HG03139 (cell line): ENCODE measurements at regions not wholly inside any gene's neighbourhood (a gene's known extent, or its start where the extent isn't known, plus 50 kb on each side); places are given as distances from the start of the nearest gene placed in this dataset.
"Not testable (repeated sequence)": the region's sequence is repeated elsewhere in the genome, so short reads cannot be mapped to it uniquely, and the experiment has no call there.

Source experiments
- ATAC-seq: cut with Tn5 transposase; IDR thresholded peaks from one replicate; pipeline ENCODE4 v1.9.1; 2021; ENCODE audit not compliant: unreplicated experiment

DNA sequence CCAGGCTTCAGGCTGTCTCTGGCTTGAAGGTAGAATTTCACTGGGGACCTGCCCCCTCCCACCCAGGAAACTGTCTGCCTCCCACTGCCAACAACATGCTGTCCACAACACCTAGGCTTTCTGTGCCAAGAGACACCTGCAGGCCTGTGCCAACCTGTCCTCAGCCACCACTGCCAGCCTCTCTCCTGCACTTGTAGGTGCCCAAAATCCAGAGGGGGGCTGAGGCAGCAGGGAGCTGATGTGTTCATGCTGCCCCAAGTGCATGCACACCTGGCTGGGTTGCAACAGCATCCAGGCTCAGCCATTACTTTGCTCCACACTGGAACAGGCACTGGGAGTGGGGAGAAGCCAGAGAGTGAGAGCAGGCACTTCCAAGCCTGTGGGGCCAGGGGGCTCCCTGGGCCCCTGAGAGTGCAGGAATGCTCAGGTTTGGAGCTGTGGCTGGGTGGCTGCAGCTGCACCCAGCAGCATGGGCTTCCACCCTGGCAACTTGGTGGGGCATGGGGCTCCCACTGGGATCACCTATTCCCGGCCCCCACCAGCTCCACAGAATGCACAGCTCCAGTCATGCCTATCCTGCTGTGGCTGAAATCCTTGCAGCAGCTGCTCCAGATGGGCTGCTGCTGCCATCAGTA, 218.1 kb upstream of the OBI1 start:
- ATAC-seq = no peak

DNA sequence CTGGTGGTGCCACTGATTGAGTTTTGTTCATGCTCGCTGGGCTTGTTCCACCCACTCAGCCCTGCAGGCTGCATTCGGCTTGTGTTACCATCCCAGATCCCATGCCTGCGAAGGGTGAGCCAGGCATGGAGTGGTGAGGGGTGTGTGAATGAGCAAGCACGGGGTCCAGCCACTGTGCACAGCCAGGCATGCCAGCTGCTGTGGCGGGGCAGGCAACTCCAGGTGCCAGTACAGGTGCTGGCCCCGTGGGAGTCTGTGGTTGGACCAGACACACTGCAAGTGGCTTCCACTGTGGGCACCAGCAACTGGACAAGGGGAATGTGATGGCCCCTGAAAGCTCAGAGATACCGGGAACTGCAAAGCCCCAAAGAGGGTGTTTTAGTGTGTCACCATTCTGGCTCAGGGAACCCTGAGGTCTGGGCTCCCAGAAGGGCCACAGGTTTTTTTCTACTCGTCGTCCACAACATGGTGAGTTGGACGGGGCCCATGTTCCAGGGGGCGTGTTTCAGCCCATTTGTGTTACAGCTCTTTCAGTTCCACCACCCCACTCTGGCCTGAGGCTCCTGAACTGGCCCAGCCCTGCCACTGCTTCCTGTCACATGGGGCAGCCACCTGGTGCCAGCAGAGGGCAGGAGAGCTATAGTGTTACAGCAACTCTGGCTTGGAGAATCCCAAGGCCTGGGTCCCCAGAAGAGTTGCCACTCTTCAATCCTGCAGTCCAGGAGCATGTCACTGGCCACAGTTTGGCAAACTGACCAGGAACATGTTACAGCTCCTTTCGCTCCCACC, 217.0 kb upstream of the OBI1 start:
- ATAC-seq = peak; percentile 70

DNA sequence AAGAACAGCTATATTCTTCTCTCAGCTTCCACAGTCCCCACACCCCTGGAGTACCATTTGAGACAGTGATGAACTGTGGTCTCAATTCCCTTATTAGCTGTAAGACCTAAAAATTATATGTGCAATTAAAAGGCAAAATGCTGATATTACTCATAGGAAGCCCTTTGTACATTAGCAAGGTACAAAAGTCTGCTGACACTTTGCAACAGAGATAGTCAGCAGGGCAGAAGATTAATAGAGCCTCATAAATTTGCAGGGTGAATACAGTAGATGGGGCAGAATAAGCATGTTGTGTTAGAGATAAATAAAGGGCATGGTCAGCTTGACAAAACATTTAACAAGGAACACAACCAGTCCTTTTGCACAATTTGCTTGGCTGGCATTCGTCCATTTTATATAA, 210.0 kb upstream of the OBI1 start:
- no peak for ATAC-seq

DNA sequence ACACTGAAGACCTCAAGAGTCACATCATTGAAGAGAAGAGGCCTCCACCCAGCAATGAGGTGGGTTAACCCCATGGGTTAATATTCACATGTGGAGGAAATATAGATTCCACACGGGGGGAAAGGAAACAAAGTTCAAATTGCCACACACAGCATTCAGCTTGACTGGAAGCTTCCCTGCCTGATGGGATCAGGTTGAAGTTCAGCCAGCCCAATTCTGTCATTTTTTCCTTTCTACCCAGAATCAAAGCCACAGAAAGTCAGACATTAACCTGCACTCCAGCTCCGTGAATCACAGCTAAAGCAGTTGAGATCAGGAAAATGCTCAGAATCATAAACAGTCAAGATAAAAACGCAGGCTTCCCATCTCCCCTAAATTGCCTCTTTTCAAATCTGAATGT, 208.7 kb upstream of the OBI1 start:
- ATAC-seq = no peak

DNA sequence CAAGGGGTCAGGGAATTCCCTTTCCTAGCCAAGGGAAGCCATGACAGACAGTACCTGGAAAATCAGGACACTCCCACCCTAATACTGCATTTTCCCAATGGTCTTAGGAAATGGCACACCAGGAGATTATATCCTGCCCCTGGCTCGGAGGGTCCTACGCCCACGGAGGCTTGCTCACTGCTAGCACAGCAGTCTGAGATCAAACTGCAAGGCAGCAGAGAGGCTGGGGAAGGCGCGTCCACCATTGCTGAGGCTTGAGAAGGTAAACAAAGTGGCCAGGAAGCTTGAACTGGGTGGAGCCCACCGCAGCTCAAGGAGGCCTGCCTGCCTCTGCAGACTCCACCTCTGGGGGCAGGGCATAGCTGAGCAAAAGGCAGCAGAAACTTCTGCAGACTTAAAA, 207.1 kb upstream of the OBI1 start:
- ATAC-seq = not testable (repeated sequence)

DNA sequence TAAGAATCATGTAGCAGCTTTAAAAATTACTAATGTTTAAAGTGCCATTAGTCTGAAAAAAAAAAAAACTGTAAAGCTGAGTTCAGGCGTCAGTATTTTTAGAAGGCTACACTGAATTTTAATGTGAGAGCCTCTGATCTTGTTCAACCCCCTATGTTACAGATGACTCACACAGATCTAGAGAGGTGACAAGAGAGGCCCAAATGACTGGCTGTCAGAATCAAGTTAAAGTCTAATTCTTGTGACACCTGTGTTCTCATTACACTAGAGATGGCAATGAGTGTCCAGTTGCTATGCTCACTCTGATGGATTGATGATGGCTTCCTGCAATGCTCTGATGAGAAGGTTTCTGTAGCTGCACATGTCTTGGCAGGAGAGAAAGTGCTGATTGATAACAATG, 203.5 kb upstream of the OBI1 start:
- no peak for ATAC-seq

GRCh38 chr13:78852709-78853108, 193.8 kb upstream of the OBI1 start:
- ATAC-seq = no peak

DNA sequence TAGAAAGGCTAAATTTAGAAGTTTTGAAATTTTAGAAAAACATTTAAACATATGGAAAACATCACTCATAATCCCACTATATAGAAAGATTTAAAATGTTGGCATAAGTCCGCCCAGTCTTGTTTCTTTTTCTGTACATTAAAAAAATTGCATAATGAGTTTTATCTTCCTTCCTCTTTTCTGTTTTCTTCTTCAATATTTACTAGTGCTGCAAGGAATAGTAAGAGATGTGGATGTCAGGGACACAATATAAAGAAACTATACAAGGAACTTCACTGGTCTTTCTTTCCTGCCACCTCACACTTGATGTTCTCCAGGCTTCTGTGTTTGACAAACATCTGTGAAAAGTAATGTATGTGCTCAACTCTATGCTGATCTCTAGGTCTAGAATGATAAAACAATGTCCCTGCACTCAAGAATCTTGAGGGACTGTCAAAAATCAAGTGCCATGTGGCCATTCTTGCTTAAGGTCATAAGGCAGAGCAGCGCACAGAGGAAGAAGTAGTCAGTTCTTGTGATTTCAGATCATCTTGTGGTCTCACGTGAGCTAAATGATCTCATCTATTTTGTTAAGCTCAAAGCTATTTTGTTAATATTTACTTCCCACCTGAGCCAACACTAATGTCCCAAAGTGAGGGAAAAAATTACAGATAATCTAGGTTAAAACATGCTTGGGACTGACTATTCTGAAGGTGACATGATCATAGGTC, 186.9 kb upstream of the OBI1 start:
- ATAC-seq = no peak

DNA sequence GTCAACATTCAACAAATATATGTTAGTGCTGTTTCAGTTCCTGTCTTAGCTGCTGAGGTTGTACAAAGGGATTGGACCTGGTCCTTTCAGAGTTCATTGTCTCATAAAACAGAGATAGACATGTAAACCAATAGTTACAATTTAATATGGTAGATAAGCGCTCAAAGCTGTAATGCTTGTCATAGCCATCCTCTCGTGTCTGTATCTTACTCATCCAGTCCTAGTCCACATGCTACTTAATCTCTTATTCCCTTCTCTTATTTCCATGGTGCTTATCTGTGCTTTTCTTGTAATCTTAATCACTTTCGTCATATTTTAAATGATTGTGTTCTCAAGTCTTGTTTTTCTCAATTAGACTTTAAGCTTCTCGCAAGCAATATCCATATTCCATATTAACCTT, 185.2 kb upstream of the OBI1 start:
- ATAC-seq = no peak

- ATAC-seq = no peak
Measured at GRCh38 chr13:78841358-78841963, 182.5 kb upstream of the OBI1 start.

DNA sequence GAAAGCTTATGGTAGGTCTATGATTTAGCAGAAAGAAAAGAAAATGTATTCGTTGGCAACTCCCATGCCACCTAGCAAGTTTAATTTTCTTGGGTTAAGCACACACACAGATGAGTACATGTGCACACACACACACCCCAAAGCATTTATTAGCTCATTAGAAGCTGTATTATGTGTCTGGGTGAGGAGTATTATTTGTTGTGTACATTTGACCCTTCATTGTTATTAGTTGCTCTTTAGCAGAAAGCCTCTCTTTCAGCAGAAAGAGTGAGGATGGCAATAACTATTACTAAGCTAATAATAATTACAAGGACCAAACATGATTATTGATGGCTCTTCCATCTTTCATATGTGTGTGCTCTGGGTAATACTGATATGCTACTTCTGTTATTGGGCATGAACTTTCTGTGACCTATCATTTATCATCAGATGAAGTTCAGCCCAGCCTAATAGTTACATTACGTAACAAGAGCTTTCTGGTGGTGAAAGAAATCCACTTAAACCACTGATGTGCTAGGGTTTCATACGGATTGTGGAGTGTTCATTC, 177.4 kb upstream of the OBI1 start:
- no peak for ATAC-seq

- ATAC-seq = no peak
Measured at GRCh38 chr13:78832461-78832860, 173.5 kb upstream of the OBI1 start.

GRCh38 chr13:78830508-78830907, 171.6 kb upstream of the OBI1 start:
- ATAC-seq = no peak

GRCh38 chr13:78829821-78830220, 170.9 kb upstream of the OBI1 start:
- ATAC-seq = no peak

DNA sequence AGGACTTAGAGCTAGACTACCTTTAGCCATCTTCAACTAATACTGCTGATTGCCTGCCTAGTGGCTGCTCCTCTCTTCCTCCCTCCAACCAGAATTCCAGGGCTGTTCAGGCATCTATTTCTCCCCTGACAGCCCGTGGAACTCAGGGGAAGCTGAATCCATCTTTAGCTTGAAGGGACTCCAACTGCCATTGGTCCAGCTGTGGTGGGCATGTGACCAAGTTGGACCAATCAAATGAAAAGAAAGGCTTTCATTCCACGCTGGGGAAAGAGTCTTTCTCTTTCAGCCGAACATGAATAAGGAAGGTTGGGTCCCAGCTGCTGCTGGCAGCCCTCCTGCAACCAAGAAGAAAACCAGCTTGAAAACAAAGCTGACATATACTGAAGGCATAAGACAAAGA, 168.5 kb upstream of the OBI1 start:
- no peak for ATAC-seq

DNA sequence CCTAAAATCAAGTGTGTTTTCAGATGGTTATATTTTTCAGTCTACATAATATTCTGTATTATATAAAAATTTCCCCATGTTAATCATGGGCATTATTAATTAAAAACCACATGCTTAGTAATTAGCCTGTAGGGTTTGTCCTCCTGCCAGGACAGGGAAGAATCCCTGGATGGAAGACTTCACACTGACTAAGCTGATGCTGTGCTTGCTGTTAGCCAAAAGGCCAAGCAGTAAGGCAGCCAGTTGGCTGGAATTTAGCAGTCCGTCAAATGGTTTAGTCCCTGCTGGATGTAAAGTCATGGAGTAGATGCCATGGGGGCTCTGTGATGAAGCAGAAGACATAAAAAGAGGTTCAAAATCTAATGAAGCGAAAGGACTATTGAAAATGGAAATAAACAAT, 168.0 kb upstream of the OBI1 start:
- ATAC-seq = no peak

GRCh38 chr13:78826312-78826711, 167.4 kb upstream of the OBI1 start:
- ATAC-seq = no peak

- ATAC-seq = no peak
Measured at GRCh38 chr13:78820541-78820940, 161.6 kb upstream of the OBI1 start.

- ATAC-seq = no peak
Measured at GRCh38 chr13:78816592-78816991, 157.6 kb upstream of the OBI1 start.

- ATAC-seq = no peak
Measured at GRCh38 chr13:78816154-78816553, 157.2 kb upstream of the OBI1 start.

- ATAC-seq = peak; percentile 71
Measured at GRCh38 chr13:78806457-78806856, 147.5 kb upstream of the OBI1 start.
